Activated CD8-positive, alpha-beta T cell treated with anti-CD3 and anti-CD28 coated beads for 36 hours (primary cell): ENCODE measurements at regions not wholly inside any gene's neighbourhood (a gene's known extent, or its start where the extent isn't known, plus 50 kb on each side); places are given as distances from the start of the nearest gene placed in this dataset.
A peak's percentile ranks its signal among the peaks of the same experiment; 100 is the strongest.

Experiments
- ATAC-seq: fragments of 200-7000 bp; cut with Tn5 transposase; one replicate; pipeline ENCODE4 v1.10.0; 2021; ENCODE audit warnings: mild to moderate bottlenecking, moderate library complexity
- CTCF ChIA-PET: fragments of 350-600 bp; sonication (Branson Sonifier 250); formaldehyde crosslinking; loops from one replicate; lab custom pipeline; 2021; ENCODE audit warnings: antibody characterized with exemption; lab: Charles Lee
- POLR2A ChIA-PET: fragments of 350-600 bp; sonication (Branson Sonifier 250); formaldehyde crosslinking; loops from one replicate; lab custom pipeline; 2021; ENCODE audit warnings: antibody characterized with exemption; lab: Charles Lee
- DNase-seq: peaks from one replicate; pipeline ENCODE4 v3.0.0-alpha.2; 2020
- H3K27ac Mint-ChIP-seq: one replicate; pipeline ENCODE4 v1.8.0; 2021; ENCODE audit warnings: mild to moderate bottlenecking, mixed read lengths
- H3K27me3 Mint-ChIP-seq: one replicate; pipeline ENCODE4 v1.8.0; 2021; ENCODE audit warnings: mixed read lengths
- H3K36me3 Mint-ChIP-seq: one replicate; pipeline ENCODE4 v1.8.0; 2021; ENCODE audit warnings: low read depth, mixed read lengths
- H3K4me1 Mint-ChIP-seq: one replicate; pipeline ENCODE4 v1.8.0; 2021; ENCODE audit warnings: low read depth, mixed read lengths
- H3K4me3 Mint-ChIP-seq: one replicate; pipeline ENCODE4 v1.8.0; 2021; ENCODE audit warnings: mild to moderate bottlenecking, moderate library complexity, mixed read lengths
- H3K9me3 Mint-ChIP-seq: one replicate; pipeline ENCODE4 v1.8.0; 2021; ENCODE audit warnings: mixed read lengths
- intact Hi-C: fragments of 100-400 bp; cut with micrococcal nuclease; formaldehyde crosslinking; loops from one replicate; pipeline ENCODE4 v1.10.0; 2022
- TF ChIP-seq, protein P1 (sequence below): fragments of 200-600 bp; IDR thresholded peaks from one replicate; pipeline ENCODE4 v1.8.0; 2022; ENCODE audit warnings: antibody characterized with exemption, mild to moderate bottlenecking

DNA sequence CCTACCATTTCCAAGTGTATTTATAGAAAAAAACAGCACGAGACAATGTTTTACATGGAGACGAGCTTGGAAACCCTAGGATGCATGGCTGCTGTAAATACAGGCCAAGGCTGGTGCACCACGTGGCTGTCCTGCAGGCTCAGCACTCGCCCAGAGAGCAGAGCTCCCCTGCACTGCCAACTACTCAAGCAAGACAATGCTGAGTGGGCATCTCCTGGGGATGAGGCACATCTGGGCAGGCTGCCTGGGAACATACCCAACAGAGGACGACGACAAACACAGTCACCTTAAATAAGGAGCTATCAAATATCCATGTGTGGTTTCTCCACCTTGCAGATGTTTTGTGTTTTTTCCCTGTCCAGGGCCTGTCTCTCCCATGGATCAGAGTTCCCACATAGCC lies 128.3 kb upstream of the PRMT8 start:
- ATAC-seq (no peak), DNase-seq (no peak)
- H3K4me1 Mint-ChIP-seq: no peaks in the 10 kb centered on the region
- intact Hi-C loops: no loop called here
- ChIA-PET POLR2A (no interaction called here), CTCF (no interaction called here)
- no peaks in the 10 kb centered on the region for H3K36me3 Mint-ChIP-seq
- peaks cover 19% of the 10 kb centered on the region for H3K27me3 Mint-ChIP-seq
- no peaks in the 10 kb centered on the region for H3K9me3 Mint-ChIP-seq
- no peak overlapping the region for H3K27ac Mint-ChIP-seq
- TF ChIP-seq, protein P1, sequence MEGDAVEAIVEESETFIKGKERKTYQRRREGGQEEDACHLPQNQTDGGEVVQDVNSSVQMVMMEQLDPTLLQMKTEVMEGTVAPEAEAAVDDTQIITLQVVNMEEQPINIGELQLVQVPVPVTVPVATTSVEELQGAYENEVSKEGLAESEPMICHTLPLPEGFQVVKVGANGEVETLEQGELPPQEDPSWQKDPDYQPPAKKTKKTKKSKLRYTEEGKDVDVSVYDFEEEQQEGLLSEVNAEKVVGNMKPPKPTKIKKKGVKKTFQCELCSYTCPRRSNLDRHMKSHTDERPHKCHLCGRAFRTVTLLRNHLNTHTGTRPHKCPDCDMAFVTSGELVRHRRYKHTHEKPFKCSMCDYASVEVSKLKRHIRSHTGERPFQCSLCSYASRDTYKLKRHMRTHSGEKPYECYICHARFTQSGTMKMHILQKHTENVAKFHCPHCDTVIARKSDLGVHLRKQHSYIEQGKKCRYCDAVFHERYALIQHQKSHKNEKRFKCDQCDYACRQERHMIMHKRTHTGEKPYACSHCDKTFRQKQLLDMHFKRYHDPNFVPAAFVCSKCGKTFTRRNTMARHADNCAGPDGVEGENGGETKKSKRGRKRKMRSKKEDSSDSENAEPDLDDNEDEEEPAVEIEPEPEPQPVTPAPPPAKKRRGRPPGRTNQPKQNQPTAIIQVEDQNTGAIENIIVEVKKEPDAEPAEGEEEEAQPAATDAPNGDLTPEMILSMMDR: no peak
- no peak overlapping the region for H3K4me3 Mint-ChIP-seq

DNA sequence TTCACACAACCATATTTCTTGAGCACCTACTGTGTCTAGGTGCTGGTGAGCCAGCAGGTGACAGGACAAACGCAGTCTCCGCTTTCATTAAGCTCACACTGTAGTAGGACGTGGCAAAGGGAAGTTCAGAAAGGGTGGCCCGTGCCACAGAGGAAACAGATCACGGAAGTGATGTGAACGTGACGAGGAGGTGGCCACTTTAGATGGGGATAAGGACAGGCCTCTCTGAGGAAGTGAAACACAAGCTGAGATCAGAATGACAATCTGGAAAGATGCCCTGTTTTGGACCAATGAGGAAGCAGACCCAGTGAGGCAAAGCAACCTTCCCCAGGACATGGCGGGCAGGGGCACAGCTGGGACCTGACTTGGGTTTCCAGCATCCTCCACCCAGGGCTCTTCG lies 127.4 kb upstream of the PRMT8 start:
- Mint-ChIP-seq H3K9me3 (no peaks in the 10 kb centered on the region), H3K4me1 (no peaks in the 10 kb centered on the region), H3K27me3 (peaks cover 19% of the 10 kb centered on the region), H3K4me3 (no peak overlapping the region), H3K27ac (no peak overlapping the region), H3K36me3 (no peaks in the 10 kb centered on the region)
- ChIA-PET POLR2A (no interaction called here), CTCF (no interaction called here)
- DNase-seq (no peak), ATAC-seq (peak; percentile 24)
- intact Hi-C loops: no loop called here
- TF ChIP-seq, protein P1: no peak

DNA sequence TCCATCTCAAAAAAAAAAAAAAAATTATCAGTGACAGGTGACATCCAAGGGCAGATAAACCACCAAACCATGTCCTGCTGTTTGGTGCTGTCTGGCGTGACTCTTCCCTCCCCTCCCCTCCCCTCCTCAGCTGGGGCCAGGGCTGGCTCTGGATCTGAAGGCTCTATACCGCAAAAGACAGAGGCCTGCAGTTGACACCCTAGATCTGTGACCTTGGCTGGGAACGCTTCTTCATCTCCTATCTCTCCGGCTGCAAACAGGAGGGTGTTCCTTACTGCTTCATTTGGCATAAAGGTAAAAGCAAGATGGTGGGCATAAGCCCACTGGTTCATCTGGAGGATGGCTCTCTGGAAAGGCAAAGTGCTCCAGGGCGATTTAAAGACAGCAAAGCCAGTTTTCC lies 126.8 kb upstream of the PRMT8 start:
- no peak for DNase-seq
- ATAC-seq: no peak
- no peaks in the 10 kb centered on the region for H3K4me1 Mint-ChIP-seq
- no peak overlapping the region for H3K4me3 Mint-ChIP-seq
- no peaks in the 10 kb centered on the region for H3K36me3 Mint-ChIP-seq
- TF ChIP-seq, protein P1: no peak
- ChIA-PET POLR2A (interaction anchor here (0.9 kb wide), 1 partner anchor 13 kb away, joined by 3 read pairs; no protein-coding TSS in a partner anchor), CTCF (no interaction called here)
- H3K9me3 Mint-ChIP-seq: no peaks in the 10 kb centered on the region
- H3K27me3 Mint-ChIP-seq: peaks cover 19% of the 10 kb centered on the region
- H3K27ac Mint-ChIP-seq: no peak overlapping the region
- intact Hi-C loops: no loop called here

DNA sequence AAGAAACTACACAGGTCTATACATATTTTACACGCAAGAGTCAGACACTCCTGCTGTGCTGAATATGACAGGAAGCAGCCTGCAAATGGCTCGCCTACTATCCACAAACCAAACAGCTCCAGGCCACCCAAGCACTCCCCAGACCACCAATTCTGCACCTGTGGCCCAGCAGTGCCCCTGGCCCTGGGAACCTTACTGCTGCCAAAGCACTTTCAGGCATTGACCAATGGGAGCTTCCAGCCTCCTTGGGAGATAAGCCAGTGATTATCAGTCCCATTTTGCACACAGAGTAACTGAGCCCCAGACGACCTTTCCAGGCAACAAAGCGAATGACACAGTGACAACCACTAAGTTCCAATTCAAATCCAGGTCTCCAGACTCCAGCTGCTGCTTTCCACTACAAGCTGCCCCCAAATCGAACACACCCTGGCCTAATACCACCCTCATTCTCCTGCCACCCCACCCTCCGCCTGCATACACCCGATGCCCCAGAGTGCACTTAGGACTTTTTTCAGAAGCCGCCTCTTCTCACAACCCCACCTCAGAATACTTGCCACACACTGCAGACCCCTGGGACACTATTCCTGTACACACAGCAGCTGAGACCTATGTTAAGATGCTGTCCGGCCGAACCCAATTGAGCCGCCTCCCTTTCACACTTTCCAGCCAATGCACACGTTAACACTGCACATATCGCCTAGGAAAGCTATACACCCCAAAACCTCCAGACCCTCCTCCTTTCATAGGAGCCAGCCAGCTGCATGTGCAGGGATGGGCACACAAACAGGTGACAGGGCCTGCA lies 126.1 kb upstream of the PRMT8 start:
- CTCF ChIA-PET: interaction anchor here (0.8 kb wide), 1 partner anchor 23 kb away, joined by 3 read pairs; no protein-coding TSS in a partner anchor
- ATAC-seq (no peak), DNase-seq (no peak)
- POLR2A ChIA-PET: interaction anchor here (0.9 kb wide), 1 partner anchor 14 kb away, joined by 3 read pairs; no protein-coding TSS in a partner anchor
- no peak overlapping the region for H3K4me3 Mint-ChIP-seq
- TF ChIP-seq, protein P1: no peak
- intact Hi-C loops: no loop called here
- no peaks in the 10 kb centered on the region for H3K36me3 Mint-ChIP-seq
- no peaks in the 10 kb centered on the region for H3K9me3 Mint-ChIP-seq
- H3K27me3 Mint-ChIP-seq: peaks cover 19% of the 10 kb centered on the region
- H3K27ac Mint-ChIP-seq: no peak overlapping the region
- H3K4me1 Mint-ChIP-seq: no peaks in the 10 kb centered on the region
